A673 (cell line): ENCODE measurements at regions not wholly inside any gene's neighbourhood (a gene's known extent, or its start where the extent isn't known, plus 50 kb on each side); places are given as distances from the start of the nearest gene placed in this dataset.

ENCODE experiments used
- EZH2 ChIP-seq: fragments of 200-600 bp; sonication (generic); IDR thresholded peaks from 2 replicates; pipeline ENCODE4 v1.6.1; 2017; ENCODE audit warnings: borderline replicate concordance, low read depth, mild to moderate bottlenecking, mixed read lengths, antibody characterized with exemption, low read length; ENCODE audit not compliant: poor library complexity, severe bottlenecking
- TF ChIP-seq, protein P1 (sequence below): fragments of 300-800, 200-600 bp; sonication (generic); conservative IDR thresholded peaks from 2 replicates; pipeline ENCODE4 v1.5.1; 2017; ENCODE audit warnings: low read depth, mild to moderate bottlenecking, antibody characterized with exemption, low read length, moderate library complexity, mixed read lengths

DNA sequence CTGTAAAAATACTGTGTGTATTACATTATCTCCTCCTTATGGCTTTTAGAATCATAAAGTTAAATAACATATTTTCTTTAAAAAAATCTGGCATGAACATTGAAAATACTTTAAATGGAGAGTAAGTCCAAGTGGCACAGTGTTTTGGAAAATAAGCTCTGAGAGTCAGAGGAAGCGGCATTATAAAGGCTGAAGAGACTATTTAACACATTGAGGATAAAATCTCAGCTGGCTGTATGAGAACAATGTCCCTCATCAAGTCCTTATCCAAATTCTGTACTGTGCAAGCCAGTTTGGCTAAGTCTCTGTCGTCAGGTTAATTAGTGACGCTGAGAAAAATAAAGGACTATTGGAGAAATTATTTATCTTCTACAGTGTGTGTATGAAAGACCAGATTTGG lies 245.5 kb downstream of the MFSD1 start:
- TF ChIP-seq, protein P1, sequence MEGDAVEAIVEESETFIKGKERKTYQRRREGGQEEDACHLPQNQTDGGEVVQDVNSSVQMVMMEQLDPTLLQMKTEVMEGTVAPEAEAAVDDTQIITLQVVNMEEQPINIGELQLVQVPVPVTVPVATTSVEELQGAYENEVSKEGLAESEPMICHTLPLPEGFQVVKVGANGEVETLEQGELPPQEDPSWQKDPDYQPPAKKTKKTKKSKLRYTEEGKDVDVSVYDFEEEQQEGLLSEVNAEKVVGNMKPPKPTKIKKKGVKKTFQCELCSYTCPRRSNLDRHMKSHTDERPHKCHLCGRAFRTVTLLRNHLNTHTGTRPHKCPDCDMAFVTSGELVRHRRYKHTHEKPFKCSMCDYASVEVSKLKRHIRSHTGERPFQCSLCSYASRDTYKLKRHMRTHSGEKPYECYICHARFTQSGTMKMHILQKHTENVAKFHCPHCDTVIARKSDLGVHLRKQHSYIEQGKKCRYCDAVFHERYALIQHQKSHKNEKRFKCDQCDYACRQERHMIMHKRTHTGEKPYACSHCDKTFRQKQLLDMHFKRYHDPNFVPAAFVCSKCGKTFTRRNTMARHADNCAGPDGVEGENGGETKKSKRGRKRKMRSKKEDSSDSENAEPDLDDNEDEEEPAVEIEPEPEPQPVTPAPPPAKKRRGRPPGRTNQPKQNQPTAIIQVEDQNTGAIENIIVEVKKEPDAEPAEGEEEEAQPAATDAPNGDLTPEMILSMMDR = no peak
- no peak for TF ChIP-seq EZH2
